GM12878 (cell line): ENCODE measurements at regions not wholly inside any gene's neighbourhood (a gene's known extent, or its start where the extent isn't known, plus 50 kb on each side); places are given as distances from the start of the nearest gene placed in this dataset.

Source experiments
- POLR2AphosphoS5 ChIP-seq: IDR thresholded peaks from 2 replicates; pipeline ENCODE4 v1.6.1; 2011; ENCODE audit warnings: mild to moderate bottlenecking, low read length, inconsistent platforms
- RB1 ChIP-seq: fragments of 450-650 bp; formaldehyde crosslinking; IDR thresholded peaks from 2 replicates; pipeline ENCODE4 v1.6.1; 2017; ENCODE audit warnings: mild to moderate bottlenecking, borderline replicate concordance
- YY1 ChIP-seq: IDR thresholded peaks from 2 replicates; pipeline ENCODE4 v1.6.1; 2011; ENCODE audit warnings: low read depth, mild to moderate bottlenecking, low read length
- ZNF24 ChIP-seq: fragments of 450-650 bp; IDR thresholded peaks from 2 replicates; pipeline ENCODE4 v1.6.1; 2017; ENCODE audit warnings: antibody characterized with exemption, mild to moderate bottlenecking
- TF ChIP-seq, protein P1 (sequence below), 3 experiments: IDR thresholded peaks in 2 of 3; conservative IDR thresholded peaks in 1 of 3; 2 replicates each; pipeline ENCODE4 v1.5.1; 2011; ENCODE audit warnings: low read depth in 3 of 3, low read length in 3 of 3, mild to moderate bottlenecking in 3 of 3, control low read depth in 2 of 3, moderate library complexity in 2 of 3, inconsistent platforms in 1 of 3, mixed read lengths in 1 of 3; ENCODE audit not compliant: control insufficient read depth in 2 of 3, insufficient read depth in 1 of 3; ENCODE audit errors: extremely low read depth in 1 of 3
- TF ChIP-seq, protein P2 (sequence below): fragments of 450-650 bp; IDR thresholded peaks from 2 replicates; pipeline ENCODE4 v1.6.1; 2018; ENCODE audit warnings: borderline replicate concordance, mild to moderate bottlenecking; ENCODE audit not compliant: partially characterized antibody
- TF ChIP-seq, protein P3 (sequence below): IDR thresholded peaks from 2 replicates; pipeline ENCODE4 v1.6.1; 2012; ENCODE audit warnings: low read depth, low read length, improper control_type of control experiment

DNA sequence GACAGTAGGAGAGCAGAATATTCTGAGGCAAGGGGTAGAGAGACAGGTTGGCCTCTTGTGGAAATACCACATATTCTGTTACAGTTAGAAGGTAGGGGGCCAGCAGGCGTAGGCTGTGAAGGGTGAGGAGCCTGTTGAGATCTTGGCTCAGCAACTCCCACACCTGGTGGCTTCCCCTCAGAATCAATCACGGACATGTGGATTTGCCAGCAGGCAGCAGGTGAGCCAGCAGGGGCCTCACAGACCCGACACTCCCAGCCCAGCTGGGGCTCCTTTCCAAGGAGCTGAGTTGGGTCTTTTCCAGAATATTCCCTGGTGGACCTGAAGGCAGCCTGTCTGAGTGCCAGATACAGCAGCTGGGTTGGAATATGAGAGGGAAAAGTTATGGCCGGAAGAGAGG, 150.0 kb upstream of the CRY1 start:
- no peak for TF ChIP-seq RB1
- TF ChIP-seq ZNF24, result no peak
- TF ChIP-seq, protein P1, sequence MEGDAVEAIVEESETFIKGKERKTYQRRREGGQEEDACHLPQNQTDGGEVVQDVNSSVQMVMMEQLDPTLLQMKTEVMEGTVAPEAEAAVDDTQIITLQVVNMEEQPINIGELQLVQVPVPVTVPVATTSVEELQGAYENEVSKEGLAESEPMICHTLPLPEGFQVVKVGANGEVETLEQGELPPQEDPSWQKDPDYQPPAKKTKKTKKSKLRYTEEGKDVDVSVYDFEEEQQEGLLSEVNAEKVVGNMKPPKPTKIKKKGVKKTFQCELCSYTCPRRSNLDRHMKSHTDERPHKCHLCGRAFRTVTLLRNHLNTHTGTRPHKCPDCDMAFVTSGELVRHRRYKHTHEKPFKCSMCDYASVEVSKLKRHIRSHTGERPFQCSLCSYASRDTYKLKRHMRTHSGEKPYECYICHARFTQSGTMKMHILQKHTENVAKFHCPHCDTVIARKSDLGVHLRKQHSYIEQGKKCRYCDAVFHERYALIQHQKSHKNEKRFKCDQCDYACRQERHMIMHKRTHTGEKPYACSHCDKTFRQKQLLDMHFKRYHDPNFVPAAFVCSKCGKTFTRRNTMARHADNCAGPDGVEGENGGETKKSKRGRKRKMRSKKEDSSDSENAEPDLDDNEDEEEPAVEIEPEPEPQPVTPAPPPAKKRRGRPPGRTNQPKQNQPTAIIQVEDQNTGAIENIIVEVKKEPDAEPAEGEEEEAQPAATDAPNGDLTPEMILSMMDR (IDR thresholded peaks at IDR 0.05 in 2 of 3, conservative IDR thresholded peaks at IDR 0.05 in 1 of 3; ENCODE audit: control insufficient read depth in 2 of 3, extremely low read depth in 1 of 3, insufficient read depth in 1 of 3, low read depth in 3 of 3, low read length in 3 of 3), result no peak
- TF ChIP-seq POLR2AphosphoS5, result no peak
- TF ChIP-seq, protein P2, sequence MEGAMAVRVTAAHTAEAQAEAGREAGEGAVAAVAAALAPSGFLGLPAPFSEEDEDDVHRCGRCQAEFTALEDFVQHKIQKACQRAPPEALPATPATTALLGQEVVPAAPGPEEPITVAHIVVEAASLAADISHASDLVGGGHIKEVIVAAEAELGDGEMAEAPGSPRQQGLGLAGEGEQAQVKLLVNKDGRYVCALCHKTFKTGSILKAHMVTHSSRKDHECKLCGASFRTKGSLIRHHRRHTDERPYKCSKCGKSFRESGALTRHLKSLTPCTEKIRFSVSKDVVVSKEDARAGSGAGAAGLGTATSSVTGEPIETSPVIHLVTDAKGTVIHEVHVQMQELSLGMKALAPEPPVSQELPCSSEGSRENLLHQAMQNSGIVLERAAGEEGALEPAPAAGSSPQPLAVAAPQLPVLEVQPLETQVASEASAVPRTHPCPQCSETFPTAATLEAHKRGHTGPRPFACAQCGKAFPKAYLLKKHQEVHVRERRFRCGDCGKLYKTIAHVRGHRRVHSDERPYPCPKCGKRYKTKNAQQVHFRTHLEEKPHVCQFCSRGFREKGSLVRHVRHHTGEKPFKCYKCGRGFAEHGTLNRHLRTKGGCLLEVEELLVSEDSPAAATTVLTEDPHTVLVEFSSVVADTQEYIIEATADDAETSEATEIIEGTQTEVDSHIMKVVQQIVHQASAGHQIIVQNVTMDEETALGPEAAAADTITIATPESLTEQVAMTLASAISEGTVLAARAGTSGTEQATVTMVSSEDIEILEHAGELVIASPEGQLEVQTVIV, result no peak
- TF ChIP-seq YY1, result no peak
- TF ChIP-seq, protein P3, sequence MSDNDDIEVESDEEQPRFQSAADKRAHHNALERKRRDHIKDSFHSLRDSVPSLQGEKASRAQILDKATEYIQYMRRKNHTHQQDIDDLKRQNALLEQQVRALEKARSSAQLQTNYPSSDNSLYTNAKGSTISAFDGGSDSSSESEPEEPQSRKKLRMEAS, result no peak
